ENCODE measurements at regions not wholly inside any gene's neighbourhood (a gene's known extent, or its start where the extent isn't known, plus 50 kb on each side); places are given as distances from the start of the nearest gene placed in this dataset.

DNA sequence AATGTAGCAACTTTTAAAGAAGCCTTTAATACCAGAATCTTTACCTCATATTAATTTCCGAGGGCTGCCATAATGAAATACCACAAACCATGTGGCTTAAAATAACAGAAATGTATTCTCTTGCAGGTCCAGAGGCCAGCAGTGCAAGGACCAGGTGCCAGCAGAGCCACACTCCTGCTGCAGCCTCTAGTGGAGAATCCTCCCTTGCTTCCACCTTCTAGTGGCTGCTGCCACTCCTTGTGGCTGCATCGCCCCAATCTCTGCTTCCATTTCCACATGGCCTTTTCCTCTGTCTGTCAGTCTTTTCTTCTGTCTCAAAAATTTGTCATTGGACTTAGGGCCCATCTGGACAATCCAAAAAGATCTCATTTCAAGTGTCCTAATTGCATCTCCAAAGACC lies 401.5 kb downstream of the EFNA5 start:
- Histone ChIP-seq H3K4me1 (ENCODE audit: control insufficient read depth, insufficient read depth, low read length) (peaks cover 9% of the 10 kb centered on the region), H3K4me3 (ENCODE audit: low read length) (no peak overlapping the region), H3K9me3 (ENCODE audit: control insufficient read depth, insufficient read depth, low read length) (no peaks in the 10 kb centered on the region), H3K36me3 (ENCODE audit: control insufficient read depth, insufficient read depth, low read length) (no peaks in the 10 kb centered on the region), H3K27ac (ENCODE audit: low read length) (no peak overlapping the region), H3K27me3 (ENCODE audit: control insufficient read depth, insufficient read depth, low read length) (no peaks in the 10 kb centered on the region)
- Mint-ChIP-seq H3K27ac (no peak overlapping the region), H3K27me3 (ENCODE audit: low read depth in 2 of 2) (peaks cover 5 to 10% of the 10 kb centered on the region in 2 donors), H3K4me3 (no peak overlapping the region), H3K9me3 (no peaks in the 10 kb centered on the region), H3K4me1 (no peaks in the 10 kb centered on the region), H3K36me3 (no peaks in the 10 kb centered on the region)
- WGBS (ENCODE audit: insufficient coverage): 83% methylated on average over 2 of the region's 2 CpGs
- intact Hi-C loops (cut with micrococcal nuclease): no loop called here
- TF ChIP-seq CTCF (IDR thresholded peaks at IDR 0.05): no peak
- ATAC-seq (no peak), DNase-seq (no peak)

DNA sequence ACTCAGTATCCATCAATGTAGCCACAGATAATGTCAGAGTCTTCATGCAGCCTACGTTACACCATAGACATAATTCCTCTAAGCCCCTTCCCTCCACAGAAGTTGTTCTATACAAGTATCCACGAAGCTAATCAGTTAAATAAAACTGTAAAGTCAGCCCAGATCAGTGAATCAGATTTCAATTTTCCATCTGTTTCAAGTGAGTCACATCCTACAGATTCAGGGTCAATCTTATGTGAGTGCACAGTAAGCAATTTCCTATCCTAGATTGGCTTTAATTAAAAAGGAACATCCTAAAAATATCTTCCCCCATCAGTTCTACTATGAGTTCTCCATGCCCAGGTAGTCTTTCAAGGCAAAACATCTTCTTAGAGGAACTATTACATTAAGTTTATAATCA lies 402.5 kb downstream of the EFNA5 start:
- Histone ChIP-seq H3K27me3 (ENCODE audit: control insufficient read depth, insufficient read depth, low read length) (no peaks in the 10 kb centered on the region), H3K4me1 (ENCODE audit: control insufficient read depth, insufficient read depth, low read length) (peaks cover 11% of the 10 kb centered on the region), H3K36me3 (ENCODE audit: control insufficient read depth, insufficient read depth, low read length) (no peaks in the 10 kb centered on the region), H3K9me3 (ENCODE audit: control insufficient read depth, insufficient read depth, low read length) (no peaks in the 10 kb centered on the region), H3K27ac (ENCODE audit: low read length) (no peak overlapping the region), H3K4me3 (ENCODE audit: low read length) (no peak overlapping the region)
- no peak for DNase-seq
- WGBS (ENCODE audit: insufficient coverage): 77% methylated on average over 2 of the region's 2 CpGs
- Mint-ChIP-seq H3K27ac (no peak overlapping the region), H3K9me3 (no peaks in the 10 kb centered on the region), H3K4me3 (no peak overlapping the region), H3K4me1 (no peaks in the 10 kb centered on the region), H3K36me3 (no peaks in the 10 kb centered on the region), H3K27me3 (ENCODE audit: low read depth in 2 of 2) (peaks cover 5 to 10% of the 10 kb centered on the region in 2 donors)
- intact Hi-C loops (cut with micrococcal nuclease): no loop called here
- no peak for TF ChIP-seq CTCF (IDR thresholded peaks at IDR 0.05)
- no peak for ATAC-seq

- Mint-ChIP-seq H3K27ac (no peak overlapping the region), H3K36me3 (peaks cover 10% of the 10 kb centered on the region), H3K4me1 (no peaks in the 10 kb centered on the region), H3K4me3 (no peak overlapping the region), H3K27me3 (ENCODE audit: low read depth in 2 of 2) (peaks cover 0 to 8% of the 10 kb centered on the region in 2 donors), H3K9me3 (peaks cover 0 to 4% of the 10 kb centered on the region in 2 donors)
- intact Hi-C loops (cut with micrococcal nuclease): no loop called here
- Histone ChIP-seq H3K27me3 (ENCODE audit: control insufficient read depth, insufficient read depth, low read length) (no peaks in the 10 kb centered on the region), H3K4me1 (ENCODE audit: control insufficient read depth, insufficient read depth, low read length) (peaks cover 13% of the 10 kb centered on the region), H3K4me3 (ENCODE audit: low read length) (no peak overlapping the region), H3K36me3 (ENCODE audit: control insufficient read depth, insufficient read depth, low read length) (no peaks in the 10 kb centered on the region), H3K27ac (ENCODE audit: low read length) (no peak overlapping the region), H3K9me3 (ENCODE audit: control insufficient read depth, insufficient read depth, low read length) (no peaks in the 10 kb centered on the region)
- DNase-seq (no peak), ATAC-seq (no peak)
- 94% methylated on average over 1 of the region's 1 CpG for WGBS (ENCODE audit: insufficient coverage)
- no peak for TF ChIP-seq CTCF (IDR thresholded peaks at IDR 0.05)
Observed at GRCh38 chr5:107266100-107266499, 404.6 kb downstream of the EFNA5 start.

- no peak overlapping the region for H3K27ac Mint-ChIP-seq
- no peaks in the 10 kb centered on the region for H3K9me3 ChIP-seq (ENCODE audit: control insufficient read depth, insufficient read depth, low read length)
- intact Hi-C loops (cut with micrococcal nuclease): no loop called here
- H3K9me3 Mint-ChIP-seq: peaks cover 0 to 8% of the 10 kb centered on the region in 2 donors
- no peaks in the 10 kb centered on the region for H3K4me1 Mint-ChIP-seq
- ATAC-seq (no peak), DNase-seq (no peak)
- no peaks in the 10 kb centered on the region for H3K36me3 ChIP-seq (ENCODE audit: control insufficient read depth, insufficient read depth, low read length)
- TF ChIP-seq CTCF (IDR thresholded peaks at IDR 0.05): no peak
- H3K4me1 ChIP-seq (ENCODE audit: control insufficient read depth, insufficient read depth, low read length): peaks cover 13% of the 10 kb centered on the region
- WGBS (ENCODE audit: insufficient coverage): 66% methylated on average over 2 of the region's 2 CpGs
- peaks cover 0 to 9% of the 10 kb centered on the region in 2 donors for H3K27me3 Mint-ChIP-seq (ENCODE audit: low read depth in 2 of 2)
- H3K4me3 ChIP-seq (ENCODE audit: low read length): no peak overlapping the region
- H3K27me3 ChIP-seq (ENCODE audit: control insufficient read depth, insufficient read depth, low read length): no peaks in the 10 kb centered on the region
- H3K36me3 Mint-ChIP-seq: peaks cover 10% of the 10 kb centered on the region
- no peak overlapping the region for H3K27ac ChIP-seq (ENCODE audit: low read length)
- no peak overlapping the region for H3K4me3 Mint-ChIP-seq
Observed at GRCh38 chr5:107265193-107265592, 405.5 kb downstream of the EFNA5 start.

Measured in natural killer cell (primary cell).